Prostate gland (tissue), 2 donors: ENCODE measurements at regions not wholly inside any gene's neighbourhood (a gene's known extent, or its start where the extent isn't known, plus 50 kb on each side); places are given as distances from the start of the nearest gene placed in this dataset.

Experiments used
- DNase-seq: peaks from one replicate; pipeline ENCODE4 v3.0.0-alpha.2; 2019; ENCODE audit warnings: low spot score
- H3K27ac ChIP-seq, 2 donors: fragments of 200-600 bp; sonication (generic); 2 replicates each; pipeline ENCODE4 v1.5.1; 2017 to 2019
- H3K27me3 ChIP-seq: fragments of 200-600 bp; sonication (generic); replicated peaks from 2 replicates; pipeline ENCODE4 v1.5.1; 2019; ENCODE audit not compliant: insufficient read depth
- H3K36me3 ChIP-seq, 2 donors: fragments of 200-600 bp; sonication (generic); 1 replicate in 1 of 2; 2 replicates in 1 of 2; pipeline versions ENCODE4 v1.5.1 to v1.8.1; 2017 to 2019
- H3K4me1 ChIP-seq: fragments of 200-600 bp; sonication (generic); replicated peaks from 2 replicates; pipeline ENCODE4 v1.5.1; 2019
- H3K4me3 ChIP-seq, 2 donors: fragments of 200-600 bp; sonication (generic); 2 replicates each; pipeline ENCODE4 v1.5.1; 2017 to 2019
- H3K9me3 ChIP-seq: fragments of 200-600 bp; sonication (generic); 2 replicates; pipeline ENCODE4 v1.5.1; 2017
- POLR2A ChIP-seq: fragments of 450-650 bp; IDR thresholded peaks from one replicate; pipeline ENCODE4 v1.6.1; 2016; ENCODE audit warnings: antibody characterized with exemption, mild to moderate bottlenecking
- POLR2AphosphoS5 ChIP-seq: sonication (generic); formaldehyde crosslinking; IDR thresholded peaks from one replicate; pipeline ENCODE4 v1.6.1; 2017; ENCODE audit warnings: antibody characterized with exemption
- whole genome bisulfite sequencing: methylation state at CpG from one replicate; pipeline ENCODE4 v1.1.5; 2018; 5-methylcytosine and 5-hydroxymethylcytosine counted together
- intact Hi-C: fragments of 100-400 bp; cut with DNase I; formaldehyde crosslinking; loops from one replicate; pipeline ENCODE4 v1.14.2; 2022
- TF ChIP-seq, protein P1 (sequence below), 4 experiments: fragments of 200-600 bp in 2 of 4; fragments of 450-650 bp in 2 of 4; sonication (generic) in 2 of 4; IDR thresholded peaks; 1 replicate in 3 of 4; 2 replicates in 1 of 4; pipeline ENCODE4 v1.5.1; 2016 to 2019; ENCODE audit warnings: antibody characterized with exemption in 4 of 4, mild to moderate bottlenecking in 2 of 4, moderate library complexity in 2 of 4

- Histone ChIP-seq H3K9me3 (no peaks in the 10 kb centered on the region), H3K4me1 (no peaks in the 10 kb centered on the region), H3K27me3 (no peaks in the 10 kb centered on the region), H3K27ac (no peak overlapping the region), H3K4me3 (no peak overlapping the region), H3K36me3 (no peaks in the 10 kb centered on the region)
- WGBS: 67% methylated on average over 4 of the region's 4 CpGs
- TF ChIP-seq POLR2A (no peak), POLR2AphosphoS5 (no peak)
- TF ChIP-seq, protein P1, sequence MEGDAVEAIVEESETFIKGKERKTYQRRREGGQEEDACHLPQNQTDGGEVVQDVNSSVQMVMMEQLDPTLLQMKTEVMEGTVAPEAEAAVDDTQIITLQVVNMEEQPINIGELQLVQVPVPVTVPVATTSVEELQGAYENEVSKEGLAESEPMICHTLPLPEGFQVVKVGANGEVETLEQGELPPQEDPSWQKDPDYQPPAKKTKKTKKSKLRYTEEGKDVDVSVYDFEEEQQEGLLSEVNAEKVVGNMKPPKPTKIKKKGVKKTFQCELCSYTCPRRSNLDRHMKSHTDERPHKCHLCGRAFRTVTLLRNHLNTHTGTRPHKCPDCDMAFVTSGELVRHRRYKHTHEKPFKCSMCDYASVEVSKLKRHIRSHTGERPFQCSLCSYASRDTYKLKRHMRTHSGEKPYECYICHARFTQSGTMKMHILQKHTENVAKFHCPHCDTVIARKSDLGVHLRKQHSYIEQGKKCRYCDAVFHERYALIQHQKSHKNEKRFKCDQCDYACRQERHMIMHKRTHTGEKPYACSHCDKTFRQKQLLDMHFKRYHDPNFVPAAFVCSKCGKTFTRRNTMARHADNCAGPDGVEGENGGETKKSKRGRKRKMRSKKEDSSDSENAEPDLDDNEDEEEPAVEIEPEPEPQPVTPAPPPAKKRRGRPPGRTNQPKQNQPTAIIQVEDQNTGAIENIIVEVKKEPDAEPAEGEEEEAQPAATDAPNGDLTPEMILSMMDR (IDR thresholded peaks at IDR 0.05): no peak
- DNase-seq: no peak
- intact Hi-C loops: no loop called here
Observed at GRCh38 chr21:23613014-23613413, 1994.3 kb downstream of the MRPL39 start.

- intact Hi-C loops: no loop called here
- Histone ChIP-seq H3K9me3 (no peaks in the 10 kb centered on the region), H3K4me1 (no peaks in the 10 kb centered on the region), H3K27ac (no peak overlapping the region), H3K27me3 (no peaks in the 10 kb centered on the region), H3K36me3 (no peaks in the 10 kb centered on the region), H3K4me3 (no peak overlapping the region)
- WGBS: 75% methylated on average over 1 of the region's 1 CpG
- DNase-seq: no peak
- TF ChIP-seq, protein P1 (IDR thresholded peaks at IDR 0.05): no peak
- no peak for TF ChIP-seq POLR2A
- no peak for TF ChIP-seq POLR2AphosphoS5
Observed at GRCh38 chr21:23612210-23612609, 1995.1 kb downstream of the MRPL39 start.

DNA sequence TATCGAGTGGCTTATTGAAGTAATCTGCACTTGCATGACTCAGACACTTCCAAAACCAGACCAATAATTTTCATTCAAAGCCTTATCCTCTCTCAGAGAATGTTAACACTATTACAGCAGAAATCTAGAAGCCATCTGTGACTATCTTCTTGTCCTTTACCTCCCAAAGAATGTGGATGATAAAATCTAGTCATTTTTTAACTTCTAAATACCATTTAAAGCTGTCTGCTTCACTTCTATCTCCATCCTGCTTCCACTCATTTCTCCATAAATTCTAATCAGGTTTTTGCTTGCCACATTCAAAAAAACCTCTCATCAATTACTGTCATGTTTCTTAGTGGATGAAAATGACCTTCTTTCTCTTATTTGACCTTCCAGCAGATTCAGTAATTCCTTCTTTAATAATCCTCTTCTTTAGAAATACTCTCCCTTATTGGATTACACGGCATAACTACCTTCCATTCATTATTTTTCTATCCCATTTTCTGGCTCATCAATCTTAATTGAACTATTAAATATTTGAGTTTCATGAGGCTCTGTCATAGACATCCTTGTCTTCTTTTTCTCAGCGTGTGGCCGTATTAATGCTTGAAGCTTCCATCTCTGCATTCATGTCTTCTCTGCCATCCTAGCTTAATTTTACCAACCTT is 1999.4 kb downstream of the MRPL39 start:
- intact Hi-C loops: no loop called here
- Histone ChIP-seq H3K4me1 (no peaks in the 10 kb centered on the region), H3K27me3 (no peaks in the 10 kb centered on the region), H3K9me3 (no peaks in the 10 kb centered on the region), H3K4me3 (no peak overlapping the region), H3K36me3 (no peaks in the 10 kb centered on the region), H3K27ac (no peak overlapping the region)
- 82% methylated on average over 4 of the region's 4 CpGs for WGBS
- TF ChIP-seq POLR2AphosphoS5: no peak
- TF ChIP-seq POLR2A: no peak
- TF ChIP-seq, protein P1 (IDR thresholded peaks at IDR 0.05): no peak
- no peak for DNase-seq

DNA sequence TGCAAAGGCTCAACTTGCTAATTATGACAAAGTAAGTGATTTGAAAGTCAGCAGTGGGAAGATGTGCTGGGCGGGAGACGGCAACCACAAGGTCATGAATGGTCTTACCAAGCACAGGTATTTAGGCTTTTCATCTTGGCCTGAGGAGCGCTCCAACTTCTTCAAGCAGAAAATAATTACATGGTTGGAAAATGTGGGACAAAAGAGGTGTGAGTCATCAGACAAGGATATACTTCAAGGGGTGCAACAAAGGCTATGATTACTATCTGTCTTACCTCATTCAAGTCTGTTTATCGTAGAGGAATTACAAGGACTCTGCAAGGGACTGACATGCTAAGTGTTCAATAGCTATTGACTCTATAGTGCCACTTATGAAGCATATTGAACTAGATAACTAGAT is 2005.7 kb downstream of the MRPL39 start:
- 82% methylated on average over 4 of the region's 4 CpGs for WGBS
- Histone ChIP-seq H3K27me3 (no peaks in the 10 kb centered on the region), H3K27ac (no peak overlapping the region), H3K4me3 (no peak overlapping the region), H3K36me3 (no peaks in the 10 kb centered on the region), H3K9me3 (no peaks in the 10 kb centered on the region), H3K4me1 (no peaks in the 10 kb centered on the region)
- no peak for DNase-seq
- TF ChIP-seq POLR2AphosphoS5: no peak
- intact Hi-C loops: no loop called here

- Histone ChIP-seq H3K36me3 (no peaks in the 10 kb centered on the region), H3K27me3 (no peaks in the 10 kb centered on the region), H3K4me1 (no peaks in the 10 kb centered on the region), H3K9me3 (no peaks in the 10 kb centered on the region), H3K4me3 (no peak overlapping the region), H3K27ac (no peak overlapping the region)
- WGBS: 59% methylated on average over 1 of the region's 1 CpG
- no peak for DNase-seq
- TF ChIP-seq, protein P1 (IDR thresholded peaks at IDR 0.05): no peak
- no peak for TF ChIP-seq POLR2A
- TF ChIP-seq POLR2AphosphoS5: no peak
- intact Hi-C loops: no loop called here
Observed at GRCh38 chr21:23593582-23593981, 2013.7 kb downstream of the MRPL39 start.
